NCI-H2196 treated with DMSO at 0.1 percent for 48 hours (cell line): ENCODE measurements at regions not wholly inside any gene's neighbourhood (a gene's known extent, or its start where the extent isn't known, plus 50 kb on each side); places are given as distances from the start of the nearest gene placed in this dataset.

ENCODE experiments used
- DNase-seq: peaks from one replicate; lab custom pipeline; 2025; ENCODE audit not compliant: unreplicated experiment; lab: John Stamatoyannopoulos, UW

DNA sequence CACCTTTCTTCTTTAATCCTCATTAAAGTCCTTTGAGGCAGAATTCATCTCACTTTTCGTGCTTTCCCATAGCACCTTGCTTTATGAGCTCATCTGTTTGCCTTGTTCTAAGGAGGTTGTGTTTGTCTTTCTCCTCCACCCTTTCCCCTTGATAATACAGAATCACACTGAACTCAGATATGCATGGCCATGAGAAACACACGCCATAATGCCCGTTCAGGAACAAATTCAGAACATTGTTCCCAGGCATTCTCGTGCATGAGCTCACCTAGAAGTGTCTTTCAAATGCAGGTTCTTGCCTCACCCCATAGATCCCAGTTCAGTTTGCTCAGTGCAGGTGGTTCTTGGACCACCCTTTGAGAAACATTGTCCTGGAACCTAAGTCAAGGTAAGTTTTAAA, 71.1 kb downstream of the TMEM114 start:
- no peak for DNase-seq

DNA sequence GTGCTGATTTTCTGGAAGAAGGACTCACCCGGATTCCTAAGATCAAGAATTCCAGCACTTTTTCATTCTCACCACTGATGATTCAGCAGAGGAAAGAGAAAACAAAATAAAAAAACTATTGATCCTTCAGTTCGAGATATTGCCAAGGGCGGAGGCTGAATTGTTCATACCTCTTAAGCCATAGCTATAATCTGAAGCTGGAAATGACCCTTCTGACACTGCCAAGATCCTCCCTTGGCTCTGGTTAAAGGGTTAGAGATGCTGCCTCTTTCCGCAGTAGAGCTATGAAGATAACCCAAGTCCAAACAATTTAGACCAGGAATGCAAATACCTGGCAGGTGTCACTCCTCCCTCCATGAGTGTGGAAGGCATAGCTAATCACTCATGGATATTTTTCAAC, 73.0 kb downstream of the TMEM114 start:
- DNase-seq, result no peak

DNA sequence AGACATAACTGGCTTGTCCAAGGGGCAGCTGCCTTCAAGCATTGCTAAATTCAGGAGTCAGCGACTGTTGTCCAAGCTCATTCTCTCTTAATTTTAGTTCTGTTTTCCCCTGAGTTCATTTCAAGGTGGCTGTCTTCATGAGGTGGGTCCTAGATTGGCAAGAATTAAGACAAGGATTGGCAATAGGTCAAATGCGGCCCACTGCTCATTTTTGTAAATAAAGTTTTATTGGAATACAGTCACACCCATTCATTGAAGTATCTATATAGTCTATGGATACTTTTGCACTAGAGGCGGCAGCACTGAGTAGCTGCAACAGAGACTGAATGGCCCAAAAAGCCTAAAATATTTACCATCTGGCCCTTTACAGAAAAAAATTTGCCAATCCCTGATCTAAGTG, 73.8 kb downstream of the TMEM114 start:
- DNase-seq, result no peak

DNA sequence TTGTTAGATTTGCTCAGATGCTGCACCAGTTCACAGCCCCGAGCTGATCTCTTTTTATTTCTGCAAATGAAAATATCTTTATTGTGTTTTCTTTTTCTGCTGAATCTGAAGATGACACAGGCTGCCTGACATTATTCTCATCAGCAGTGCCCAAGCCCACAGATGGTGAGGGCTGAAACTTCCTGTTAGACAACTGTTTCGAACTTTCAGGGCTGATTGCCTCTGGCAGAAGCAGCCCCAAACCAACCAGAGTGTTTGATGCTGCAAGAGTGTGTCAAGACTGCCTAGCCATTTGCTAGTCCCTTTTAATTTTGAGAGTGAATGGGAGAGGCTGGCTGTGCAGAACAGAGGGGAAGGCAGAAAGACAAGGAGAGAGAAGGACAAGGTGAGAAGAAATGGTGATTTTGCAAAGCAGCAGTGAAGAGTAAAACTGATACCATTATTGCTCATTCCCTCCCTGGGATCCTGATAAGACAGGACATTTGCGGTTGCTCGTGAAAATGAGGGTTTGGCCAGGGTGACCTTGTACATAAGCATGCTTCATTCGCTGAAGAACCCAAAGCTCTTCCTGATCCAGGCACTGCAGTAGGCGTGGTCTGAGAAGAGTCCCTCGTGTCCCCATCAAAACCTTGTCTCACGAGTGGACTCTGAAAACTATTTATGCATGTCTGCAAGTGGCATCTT, 77.2 kb downstream of the TMEM114 start:
- no peak for DNase-seq

DNA sequence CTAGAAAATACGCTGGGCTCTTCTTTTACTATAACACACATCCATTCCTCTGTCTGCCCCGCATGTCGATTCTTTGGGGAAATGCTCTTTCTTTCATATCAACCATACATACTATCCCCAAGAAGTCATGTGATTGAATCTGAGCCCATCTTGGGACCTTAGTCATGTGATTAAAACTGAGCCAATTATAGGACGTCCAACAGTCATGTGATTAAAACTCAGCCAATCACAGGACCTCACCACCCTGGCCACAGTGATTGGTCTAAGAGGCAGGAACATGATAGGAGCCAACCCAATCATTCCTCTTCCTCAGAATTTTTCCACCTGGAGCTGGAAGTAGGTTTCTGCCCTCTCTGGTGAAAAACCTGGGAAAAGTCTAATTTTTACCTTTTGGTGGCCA, 78.8 kb downstream of the TMEM114 start:
- DNase-seq, result no peak

DNA sequence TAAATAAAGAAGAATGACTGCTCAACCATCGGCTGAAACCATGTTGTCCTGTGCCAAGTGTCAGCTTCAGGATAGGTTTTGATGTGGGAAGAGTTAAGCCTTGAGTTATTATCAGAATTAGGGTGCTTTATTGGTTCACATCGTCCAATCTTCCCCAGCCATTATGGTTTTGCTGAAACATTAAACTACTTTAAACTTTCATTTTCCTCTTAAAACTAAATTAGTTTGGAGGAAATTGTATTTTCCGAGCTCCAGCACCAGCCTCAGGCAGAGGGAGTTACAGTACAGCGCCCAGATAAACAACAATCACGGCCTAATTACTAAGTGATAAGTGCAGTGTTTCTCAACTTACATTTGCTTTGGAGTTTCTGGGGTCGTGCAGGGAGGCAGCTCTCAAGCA, 80.2 kb downstream of the TMEM114 start:
- no peak for DNase-seq

DNA sequence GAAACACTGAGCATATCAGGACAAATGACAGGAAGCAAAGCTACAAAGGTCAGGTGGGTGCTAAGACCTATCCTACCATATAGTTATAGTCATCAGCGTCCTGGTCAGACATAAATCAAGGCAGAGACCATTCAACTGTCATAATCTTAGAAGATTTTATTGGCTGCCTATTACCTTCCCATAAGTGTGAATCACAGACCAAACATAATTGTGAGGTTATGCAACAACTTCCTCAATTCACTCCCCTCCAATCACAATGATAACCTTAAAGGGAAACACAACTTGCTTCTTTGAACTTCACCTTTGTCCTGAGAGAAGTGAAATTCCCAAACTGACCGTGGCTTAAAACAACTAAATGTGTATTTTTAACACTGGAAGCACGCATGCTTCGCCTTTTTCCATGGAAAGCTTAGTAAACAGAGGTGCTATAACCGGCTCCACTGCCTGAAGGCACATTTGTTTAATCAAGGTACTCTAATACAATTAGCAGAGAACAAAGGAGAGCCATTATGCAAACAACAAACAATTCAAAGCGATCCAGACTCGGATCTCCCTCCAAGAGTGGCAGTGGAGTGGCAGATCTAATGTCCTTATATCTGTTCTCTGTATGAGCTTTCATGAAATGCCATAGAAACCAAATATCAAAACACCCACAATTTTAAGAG, 84.9 kb downstream of the TMEM114 start:
- DNase-seq, result no peak

DNA sequence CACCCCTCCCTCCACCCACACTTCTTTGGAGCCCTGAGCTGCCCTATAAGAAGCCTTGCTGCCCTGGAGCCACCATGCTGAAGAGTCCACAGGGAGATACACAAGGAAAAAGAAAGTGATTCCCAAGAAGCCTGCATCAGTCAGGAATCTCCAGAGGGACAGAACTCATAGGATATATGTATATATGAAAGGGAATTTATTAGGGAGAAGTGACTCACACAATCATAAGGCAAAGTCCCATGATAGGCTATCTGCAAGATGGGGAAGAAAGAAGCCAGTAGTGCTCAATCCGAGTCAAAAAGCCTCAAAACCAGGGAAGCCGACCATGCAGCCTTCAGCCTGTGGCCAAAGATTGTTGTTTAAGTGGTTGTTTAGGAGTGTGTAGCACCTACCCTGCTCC, 87.9 kb downstream of the TMEM114 start:
- DNase-seq, result no peak

DNA sequence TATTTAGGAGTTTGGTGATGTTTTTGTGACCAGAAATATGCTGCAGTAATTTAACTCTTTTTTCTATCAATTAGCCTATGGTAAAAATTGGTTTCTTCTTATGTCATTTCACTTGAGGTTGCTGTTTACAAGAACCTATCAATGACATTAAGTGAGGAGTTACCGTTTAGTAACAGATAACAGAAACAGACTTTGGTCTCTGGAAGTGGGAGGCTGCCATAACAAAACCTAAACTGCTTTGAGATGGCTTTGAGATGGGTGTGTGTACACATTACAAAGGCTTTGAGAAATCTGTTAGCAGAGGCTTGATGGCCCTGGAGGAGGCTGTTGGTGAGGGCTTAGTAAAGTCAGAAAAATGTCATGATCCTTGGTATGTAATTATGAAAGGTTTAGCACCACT, 90.0 kb downstream of the TMEM114 start:
- DNase-seq, result no peak

DNA sequence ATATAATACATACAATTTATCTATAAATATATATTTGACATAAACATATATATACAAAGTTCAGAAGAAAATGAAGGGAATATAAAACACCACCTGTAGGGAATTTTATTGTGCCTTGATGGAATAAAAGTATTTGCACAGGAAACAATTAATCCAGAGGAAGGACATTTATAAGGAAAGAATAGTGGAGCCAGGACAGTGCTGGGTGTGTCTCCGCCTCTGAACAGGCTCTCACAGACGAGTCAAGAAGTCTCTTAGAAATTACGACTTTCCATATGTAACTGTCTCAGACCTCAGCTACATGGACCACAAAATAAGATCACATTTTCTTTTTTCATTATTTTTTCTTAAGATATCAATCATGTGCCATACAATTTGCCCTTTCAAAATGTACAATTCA, 93.9 kb downstream of the TMEM114 start:
- no peak for DNase-seq

DNA sequence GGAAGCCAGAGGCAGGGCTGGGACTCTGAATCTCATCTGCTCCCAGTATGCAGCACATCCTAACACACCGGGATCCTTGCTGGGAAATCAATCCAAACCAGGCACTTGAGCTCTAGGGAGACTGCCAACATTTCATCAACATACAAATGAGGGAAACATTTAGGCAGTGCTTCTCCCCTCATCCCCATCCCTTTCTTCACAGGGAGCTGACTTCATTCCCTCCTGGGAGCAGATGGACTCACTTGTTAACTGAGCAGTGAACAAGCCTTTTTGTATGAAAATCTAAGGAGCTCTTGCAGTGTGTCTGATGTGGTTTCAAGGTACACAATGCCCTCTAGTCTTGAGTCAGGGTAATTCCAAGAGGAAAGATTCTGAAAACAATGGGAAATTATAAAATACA, 96.3 kb downstream of the TMEM114 start:
- no peak for DNase-seq

DNA sequence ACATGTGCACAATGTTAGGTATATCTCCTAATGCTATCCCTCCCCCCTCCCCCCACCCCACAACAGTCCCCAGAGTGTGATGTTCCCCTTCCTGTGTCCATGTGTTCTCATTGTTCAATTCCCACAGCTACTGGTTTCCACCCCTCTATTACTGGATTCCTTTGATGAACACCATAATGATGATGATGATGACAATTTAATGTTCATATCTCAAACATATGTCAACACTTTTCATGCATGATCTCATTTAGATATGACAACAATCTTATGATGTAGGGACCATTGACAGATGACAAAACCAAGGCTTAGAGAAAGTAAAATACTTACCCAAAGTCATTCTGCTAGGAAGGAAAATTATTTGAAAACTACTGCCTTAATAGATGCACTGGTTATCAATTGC, 97.6 kb downstream of the TMEM114 start:
- DNase-seq, result no peak

DNA sequence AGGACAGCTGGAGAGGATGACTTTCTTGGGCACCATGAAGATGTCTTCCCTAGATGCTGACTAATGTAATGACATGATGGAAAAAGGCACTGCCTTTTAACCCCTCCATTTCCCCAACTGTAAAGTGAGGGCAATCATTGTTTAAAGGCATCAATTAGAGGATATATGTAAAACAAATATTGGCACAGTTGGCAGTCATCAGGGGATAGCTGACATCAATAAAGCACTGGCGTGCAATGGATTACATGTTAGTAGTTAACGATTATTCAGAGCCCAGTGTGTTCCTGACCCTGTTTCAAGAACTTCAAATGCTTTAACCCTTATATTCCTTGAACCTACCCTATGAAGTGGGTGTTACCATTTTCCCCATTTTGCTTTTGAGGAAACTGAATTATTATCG, 100.7 kb downstream of the TMEM114 start:
- no peak for DNase-seq

DNA sequence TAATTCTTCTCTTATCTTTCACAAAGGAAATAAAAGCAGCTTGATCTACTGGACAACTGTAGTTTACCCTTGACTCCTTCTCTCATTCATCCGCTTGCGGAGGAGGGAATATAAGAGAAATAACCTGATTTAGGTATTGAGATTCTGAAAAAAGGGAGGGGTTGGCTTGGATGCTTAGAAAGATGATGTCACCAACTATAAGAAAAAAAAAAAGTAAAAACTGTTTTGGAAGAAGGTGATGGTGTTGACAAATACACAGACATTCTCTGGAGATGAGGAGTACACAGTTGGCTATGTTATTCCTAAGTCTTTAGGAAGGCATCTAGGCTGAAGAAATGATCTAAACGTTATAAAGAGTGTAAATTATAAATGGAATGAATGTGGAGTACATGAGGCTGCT, 103.3 kb downstream of the TMEM114 start:
- no peak for DNase-seq

DNA sequence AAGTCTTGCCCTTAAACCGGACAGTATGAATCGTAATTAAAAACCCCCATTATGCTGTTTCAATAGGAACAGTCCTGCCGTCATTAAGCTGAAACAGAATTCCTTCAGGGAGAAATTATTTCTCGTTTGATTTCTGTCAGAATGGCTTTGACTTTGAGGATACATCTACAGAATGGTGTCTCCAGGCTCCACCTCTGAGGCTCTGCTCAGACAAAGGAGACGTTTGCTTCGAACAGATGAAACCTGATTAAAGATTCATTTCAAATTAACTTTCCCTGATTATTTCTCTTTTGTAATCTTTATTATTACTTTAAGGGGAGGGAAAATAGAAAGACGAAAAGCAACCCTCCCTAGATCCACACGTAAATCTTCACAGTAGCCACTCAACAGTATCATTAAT, 106.9 kb downstream of the TMEM114 start:
- DNase-seq, result no peak

DNA sequence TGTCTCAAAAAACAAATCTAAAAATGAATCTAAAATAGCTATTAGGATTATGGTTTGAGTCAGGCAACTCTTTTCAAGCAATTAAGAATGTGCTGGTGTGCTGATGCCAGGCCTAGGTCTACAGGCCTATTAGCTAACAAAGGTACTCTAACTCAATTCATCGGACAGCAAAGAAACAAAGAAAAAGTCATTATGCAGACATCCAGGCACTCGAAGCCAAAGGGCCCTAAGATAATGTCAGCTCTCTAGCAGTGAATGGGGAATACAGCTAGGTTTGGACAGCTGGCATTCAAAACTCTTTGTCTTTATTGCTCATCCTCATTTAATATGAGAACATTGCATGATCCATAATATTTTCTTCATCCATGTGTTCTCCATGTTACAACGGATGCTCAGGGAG, 108.5 kb downstream of the TMEM114 start:
- no peak for DNase-seq

DNA sequence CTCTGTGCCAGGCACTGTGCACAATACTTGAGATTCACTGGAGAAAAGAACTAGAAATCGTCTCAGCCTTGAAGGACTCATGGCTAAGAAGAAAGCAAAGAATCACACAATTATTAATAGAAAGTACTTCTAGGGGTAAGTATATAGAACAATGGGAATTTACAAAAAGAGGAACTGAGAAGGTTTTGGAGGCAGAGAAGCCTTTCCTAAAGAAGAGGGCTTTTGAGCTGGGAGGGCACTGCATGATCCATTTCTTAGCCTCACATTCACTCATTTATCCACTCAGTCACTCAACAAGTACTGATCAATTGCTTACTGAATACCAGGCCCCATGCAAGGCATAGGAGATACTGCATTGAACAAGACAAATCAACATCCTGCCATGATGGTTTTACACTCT, 113.5 kb downstream of the TMEM114 start:
- DNase-seq, result no peak

DNA sequence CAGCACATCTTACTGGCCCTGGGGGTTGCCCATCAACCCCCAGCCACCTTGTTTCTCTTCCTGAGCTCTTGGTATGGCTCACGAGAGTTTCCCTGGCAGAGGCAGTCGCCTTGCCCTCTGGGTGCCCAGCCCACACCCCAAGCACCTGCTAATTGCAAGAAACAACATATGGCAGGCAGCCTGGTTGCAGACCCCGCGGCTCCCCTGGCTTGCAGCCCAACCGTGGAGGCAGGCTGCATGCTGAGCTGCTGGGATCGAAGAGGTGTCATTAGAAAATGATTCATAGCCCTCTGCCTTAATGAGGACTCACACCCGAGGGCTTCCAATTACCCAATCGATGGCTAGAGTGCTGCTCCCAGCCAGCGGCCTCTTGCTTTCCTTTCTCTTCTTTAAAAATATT, 115.7 kb downstream of the TMEM114 start:
- no peak for DNase-seq

DNA sequence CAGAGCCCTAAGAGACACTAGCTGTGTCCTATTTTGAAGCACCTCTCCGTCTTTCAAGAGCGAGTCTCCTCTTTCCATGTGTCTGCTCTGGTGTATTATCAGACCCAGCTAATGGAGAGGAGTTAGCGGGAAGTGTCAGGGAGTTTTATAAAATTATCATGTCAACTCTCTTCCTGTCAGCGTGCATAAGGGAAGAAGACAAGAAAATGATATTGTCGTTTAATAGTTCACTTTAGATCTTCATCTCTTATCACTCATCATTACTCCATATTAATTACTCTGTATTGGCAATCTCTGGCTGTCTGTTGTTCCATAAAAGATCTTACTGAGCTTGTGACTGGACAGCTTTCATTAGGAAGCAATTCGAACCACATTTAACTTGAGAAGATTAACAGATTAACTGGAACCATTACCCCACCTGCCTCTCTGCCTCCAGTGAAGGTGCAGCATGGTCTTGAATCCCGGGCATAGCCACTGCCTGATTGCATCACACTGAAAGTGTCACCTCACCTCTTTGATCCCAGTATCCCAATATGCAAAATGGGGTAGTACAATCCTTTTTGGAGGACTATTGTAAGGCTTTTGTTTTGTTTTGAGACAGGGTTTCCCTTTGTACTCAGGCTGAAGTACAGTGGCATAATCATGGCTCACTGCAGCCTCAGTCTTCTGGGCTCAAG, 121.1 kb downstream of the TMEM114 start:
- no peak for DNase-seq

DNA sequence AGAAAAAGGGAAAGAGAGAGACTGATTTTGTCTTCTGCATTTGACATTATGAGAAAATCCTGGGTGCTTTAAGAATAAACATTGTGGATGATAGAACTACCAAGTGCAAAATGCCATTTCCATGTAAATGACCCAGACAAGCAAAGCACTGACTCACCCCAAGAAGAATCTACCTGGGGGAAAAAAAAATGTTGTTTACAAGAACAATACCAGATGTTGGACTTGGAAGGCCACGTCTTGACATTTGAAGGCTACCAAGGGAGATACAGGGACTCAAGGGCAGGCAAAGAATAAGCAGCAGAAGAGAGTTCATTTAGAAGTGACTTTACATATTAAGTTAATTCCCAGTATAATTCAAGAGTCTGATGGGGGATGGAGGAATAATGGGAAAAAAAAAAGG, 125.3 kb downstream of the TMEM114 start:
- no peak for DNase-seq

DNA sequence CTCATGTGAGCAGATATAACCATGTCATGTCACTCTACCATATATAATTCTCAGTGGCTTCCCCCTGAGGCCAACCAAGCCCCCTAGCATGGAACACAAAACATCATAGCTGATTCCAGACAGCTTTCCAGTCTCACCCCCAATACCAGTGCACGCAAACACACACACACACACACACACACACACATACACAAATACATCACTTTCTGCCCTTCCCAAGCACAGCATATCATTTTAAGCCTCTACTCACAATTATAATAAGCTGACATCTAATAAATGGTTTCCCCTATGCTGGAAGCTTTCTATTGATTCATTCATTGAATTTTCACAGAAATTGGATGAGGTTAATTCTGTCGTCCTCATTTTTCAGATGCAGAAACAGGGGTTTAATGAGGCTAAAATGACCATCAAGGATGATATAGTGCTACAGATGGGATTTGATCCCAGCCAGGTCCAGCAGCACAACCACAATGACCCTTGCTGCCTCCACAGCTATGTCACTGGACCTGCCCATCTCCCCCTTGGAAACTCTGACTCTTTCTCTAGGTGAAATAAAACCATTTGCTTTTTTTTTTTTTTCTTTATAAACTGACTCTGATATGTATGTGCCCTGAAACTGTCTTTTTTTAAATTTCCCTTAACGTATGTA, 131.1 kb downstream of the TMEM114 start:
- DNase-seq, result no peak

DNA sequence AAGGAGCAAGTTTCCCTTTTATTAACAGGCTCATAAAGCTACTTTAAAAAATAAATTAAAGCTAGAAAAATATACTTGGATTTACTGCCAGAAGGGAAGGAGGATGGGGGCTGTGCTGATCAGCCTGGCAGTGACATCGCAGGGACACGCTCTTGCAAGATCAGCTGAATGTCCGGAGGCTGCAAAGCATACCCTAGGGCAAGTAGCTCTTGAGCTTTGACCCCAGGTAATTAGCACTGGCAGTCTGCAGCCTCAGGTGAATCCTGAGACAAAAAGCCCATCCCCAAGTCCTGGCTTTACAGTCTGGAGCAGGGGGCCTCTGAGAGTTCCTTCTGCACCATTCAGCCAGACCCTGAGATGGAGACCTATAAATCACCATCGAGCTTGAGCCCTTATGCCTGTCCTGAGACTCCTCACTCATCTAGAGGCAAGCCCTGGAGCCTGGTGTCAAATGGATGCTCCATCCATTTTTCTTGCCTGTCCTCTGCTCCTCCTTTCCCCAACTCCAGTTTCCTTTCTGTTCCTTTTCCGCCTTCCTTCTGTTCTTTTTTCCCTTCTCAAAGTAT, 131.7 kb downstream of the TMEM114 start:
- DNase-seq, result no peak
